ENCODE measurements at regions not wholly inside any gene's neighbourhood (a gene's known extent, or its start where the extent isn't known, plus 50 kb on each side); places are given as distances from the start of the nearest gene placed in this dataset.

GRCh38 chr10:111993321-111993720 is 190.2 kb downstream of the GPAM start:
- DNase-seq (ENCODE audit: low read depth) = no peak

DNA sequence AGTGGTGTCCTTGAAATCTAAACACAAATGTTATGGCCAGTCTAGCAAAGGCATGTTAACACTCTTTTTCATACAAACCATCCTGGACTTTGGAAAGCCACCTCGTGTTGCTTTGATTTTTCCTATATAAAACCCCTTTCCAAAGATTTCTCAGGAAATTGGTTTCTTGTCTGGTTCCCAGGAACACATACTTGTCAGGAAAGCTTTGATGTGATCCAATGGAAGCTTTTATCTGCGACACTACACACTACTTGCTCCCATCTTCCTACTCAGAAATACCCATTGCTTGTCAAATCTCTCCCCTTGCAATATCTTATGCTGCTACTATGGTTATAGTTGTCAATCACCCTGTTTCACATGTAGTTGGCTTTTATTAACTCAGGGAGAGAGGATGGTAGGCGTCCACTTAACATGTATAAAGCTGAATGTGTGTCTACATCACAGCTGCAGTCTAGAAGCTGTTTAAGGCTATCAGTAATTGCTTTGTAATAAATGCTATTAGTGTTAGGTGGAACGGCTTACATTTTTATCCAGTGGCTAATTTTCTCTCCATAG is 189.6 kb downstream of the GPAM start:
- no peak for DNase-seq (ENCODE audit: low read depth)

GRCh38 chr10:111996103-111996502 is 187.5 kb downstream of the GPAM start:
- DNase-seq (ENCODE audit: low read depth) = no peak

DNA sequence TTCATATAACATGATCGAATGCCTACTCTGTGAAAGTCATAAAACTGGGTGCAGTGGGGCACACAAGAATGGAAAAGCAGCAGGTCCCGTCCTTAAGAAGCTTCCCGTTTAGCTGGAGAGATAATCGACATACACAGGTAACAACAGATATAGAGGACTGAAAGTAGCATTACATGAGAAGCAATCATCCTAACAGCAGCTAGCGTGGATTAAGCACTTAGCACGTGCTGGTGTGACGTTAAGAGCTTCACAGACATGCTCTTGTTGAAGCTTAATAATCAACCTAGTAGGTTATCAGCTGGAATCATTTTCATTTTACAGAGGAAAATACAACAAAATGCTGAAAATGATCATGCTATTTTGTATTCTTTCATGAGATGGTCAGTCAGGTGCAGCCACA is 184.8 kb downstream of the GPAM start:
- no peak for DNase-seq (ENCODE audit: low read depth)

GRCh38 chr10:111999205-111999914 is 184.2 kb downstream of the GPAM start:
- no peak for DNase-seq (ENCODE audit: low read depth)

DNA sequence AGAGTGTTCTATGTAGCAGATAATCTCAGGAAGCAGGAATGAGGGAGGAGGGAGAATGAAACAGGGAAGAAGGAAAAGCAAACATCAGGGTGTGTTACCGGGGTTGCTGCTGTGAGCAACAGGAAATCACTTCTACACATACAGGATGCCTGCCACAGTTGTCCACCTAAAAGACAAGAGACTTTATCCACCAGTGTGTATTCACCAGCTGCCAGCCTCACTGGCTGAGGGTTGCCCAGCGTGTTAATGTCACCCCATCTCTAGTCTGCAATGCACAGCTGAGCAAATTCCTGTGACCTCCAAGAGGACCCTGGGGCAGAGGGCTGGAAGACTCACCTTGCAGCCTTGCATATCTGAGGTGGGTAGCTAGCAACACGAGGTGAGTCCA is 183.7 kb downstream of the GPAM start:
- DNase-seq (ENCODE audit: low read depth) = no peak

DNA sequence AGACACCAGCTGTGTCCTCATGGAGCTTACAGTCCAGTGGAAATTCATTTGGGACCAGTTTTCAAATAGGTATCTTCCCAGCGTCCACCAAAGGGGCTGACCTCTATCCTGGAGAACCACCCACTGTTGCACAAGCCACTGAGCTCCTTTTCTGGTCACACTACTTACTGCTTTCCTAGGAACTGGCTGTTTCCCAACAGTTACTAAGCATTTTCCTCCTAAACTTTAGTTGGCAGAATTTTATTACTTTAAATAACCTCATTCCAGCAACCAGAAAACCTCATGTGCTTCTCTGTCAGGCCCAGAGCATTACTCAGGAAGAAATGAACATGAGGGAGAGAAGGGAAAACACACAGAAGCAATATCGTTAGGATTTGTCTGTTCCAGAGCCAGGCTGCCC is 183.1 kb downstream of the GPAM start:
- DNase-seq (ENCODE audit: low read depth) = no peak

DNA sequence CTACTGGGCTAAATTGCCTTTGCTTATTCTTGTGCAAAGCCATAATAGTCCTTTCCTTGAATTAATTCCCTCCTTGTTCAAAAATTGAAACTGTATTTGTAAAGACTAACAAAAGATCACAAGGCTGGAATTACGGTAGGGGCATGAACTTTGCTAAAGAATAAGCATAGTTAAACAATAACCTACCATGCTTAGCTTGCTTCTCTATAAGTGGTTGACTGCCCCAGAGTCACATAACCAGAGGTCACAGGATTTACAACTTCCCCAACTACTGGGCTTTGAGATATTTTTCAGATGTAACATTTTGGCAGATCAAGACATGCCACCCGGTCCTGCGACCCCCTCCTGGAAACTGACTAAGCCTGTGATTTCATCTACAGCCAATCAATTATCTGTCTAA is 181.4 kb downstream of the GPAM start:
- DNase-seq (ENCODE audit: low read depth) = no peak

DNA sequence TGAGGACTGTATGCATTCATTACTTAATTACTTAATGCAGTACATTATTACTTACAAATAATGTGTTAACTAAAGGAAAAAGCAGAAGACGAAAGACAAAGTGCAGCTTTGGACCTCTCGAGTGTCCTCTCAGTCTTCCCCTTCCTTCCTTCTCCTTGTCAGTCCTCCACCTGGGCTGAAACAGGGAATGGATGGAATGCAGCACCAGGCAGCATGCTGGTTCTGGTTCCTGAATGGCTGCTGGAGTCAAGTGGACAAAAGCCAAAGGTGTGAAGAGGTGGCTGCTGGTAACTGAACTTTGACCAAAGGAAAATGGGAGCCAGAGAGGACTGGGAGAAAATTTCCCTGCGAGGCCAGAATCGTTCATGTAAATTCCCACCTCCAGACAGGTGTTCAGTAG is 179.5 kb downstream of the GPAM start:
- no peak for DNase-seq (ENCODE audit: low read depth)

- DNase-seq (ENCODE audit: low read depth) = no peak
Observed at GRCh38 chr10:112005044-112005443, 178.5 kb downstream of the GPAM start.

DNA sequence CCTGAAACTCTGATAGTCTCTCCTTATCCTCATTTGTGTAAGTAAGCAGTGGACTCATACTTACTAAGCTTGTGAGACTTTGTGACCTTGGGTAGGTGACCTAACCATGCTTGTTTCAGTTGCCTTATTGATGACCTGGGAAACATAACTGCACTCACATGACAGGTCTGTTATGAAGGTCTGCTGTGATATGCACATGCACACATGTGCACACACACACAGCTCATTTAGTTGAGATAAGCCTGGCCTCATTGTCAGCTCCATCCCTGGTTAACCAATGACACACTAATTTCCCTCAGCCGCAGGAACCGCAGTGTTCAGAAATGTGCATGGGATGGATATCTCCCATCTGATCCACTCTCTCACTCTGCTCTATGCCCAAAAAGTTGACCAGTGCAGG is 177.2 kb downstream of the GPAM start:
- no peak for DNase-seq (ENCODE audit: low read depth)

GRCh38 chr10:112006831-112007230 is 176.7 kb downstream of the GPAM start:
- DNase-seq (ENCODE audit: low read depth) = no peak

- DNase-seq (ENCODE audit: low read depth) = no peak
Observed at GRCh38 chr10:112022196-112022595, 161.4 kb downstream of the GPAM start.

- no peak for DNase-seq (ENCODE audit: low read depth)
Observed at GRCh38 chr10:112024079-112024478, 159.5 kb downstream of the GPAM start.

- DNase-seq (ENCODE audit: low read depth) = peak; percentile 0
Observed at GRCh38 chr10:112025228-112025627, 158.3 kb downstream of the GPAM start.

GRCh38 chr10:112026438-112026837 is 157.1 kb downstream of the GPAM start:
- no peak for DNase-seq (ENCODE audit: low read depth)

DNA sequence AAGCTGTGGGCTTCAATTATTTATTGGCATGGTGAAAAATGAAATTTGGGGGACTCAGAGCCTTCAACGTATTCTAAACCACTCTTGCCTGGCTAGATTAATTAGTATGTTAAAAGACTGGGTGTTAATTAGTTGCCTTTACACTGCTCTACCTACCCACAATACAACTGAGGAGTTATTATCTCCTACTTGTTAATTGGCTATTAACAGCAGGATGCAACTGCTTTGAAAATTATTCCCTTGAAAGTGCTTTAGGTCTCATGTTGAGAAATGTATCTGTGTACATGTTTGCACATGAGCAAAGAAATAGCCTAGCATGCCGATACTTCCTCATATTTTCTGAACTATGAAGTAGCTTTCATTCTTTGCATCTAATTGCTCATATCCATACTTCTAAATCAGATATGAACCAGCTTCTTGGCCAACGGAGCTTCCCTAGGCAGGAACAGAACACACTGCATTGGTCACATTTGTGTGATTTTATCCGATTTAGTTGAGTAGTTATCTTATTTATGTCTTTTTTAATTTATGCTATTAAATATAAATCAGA is 155.8 kb downstream of the GPAM start:
- no peak for DNase-seq (ENCODE audit: low read depth)

- DNase-seq (ENCODE audit: low read depth) = no peak
Observed at GRCh38 chr10:112030431-112030830, 153.1 kb downstream of the GPAM start.

DNA sequence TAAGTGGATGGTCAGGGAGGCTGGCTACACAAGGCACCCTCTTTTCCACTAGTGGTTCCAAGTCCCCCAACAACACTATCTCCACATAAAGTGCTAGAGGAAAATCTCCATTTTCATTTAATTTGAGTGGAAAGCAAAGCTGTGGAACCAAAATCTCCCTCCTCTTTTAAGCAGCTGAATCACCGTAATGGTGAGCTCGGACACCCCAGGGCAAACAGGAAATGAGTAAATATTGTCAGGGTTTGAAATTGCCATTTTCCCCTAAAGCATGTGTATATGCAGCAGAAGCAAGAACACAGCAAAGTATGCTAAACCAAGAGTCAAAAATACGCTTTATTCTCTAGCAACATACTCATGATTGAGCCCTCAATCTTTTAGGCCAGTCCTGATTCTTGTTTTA is 143.7 kb downstream of the GPAM start:
- no peak for DNase-seq (ENCODE audit: low read depth)

GRCh38 chr10:112040696-112041095 is 142.9 kb downstream of the GPAM start:
- DNase-seq (ENCODE audit: low read depth) = no peak

- no peak for DNase-seq (ENCODE audit: low read depth)
Observed at GRCh38 chr10:112045938-112046337, 137.6 kb downstream of the GPAM start.

GRCh38 chr10:112047674-112048073 is 135.9 kb downstream of the GPAM start:
- no peak for DNase-seq (ENCODE audit: low read depth)

- DNase-seq (ENCODE audit: low read depth) = no peak
Observed at GRCh38 chr10:112052166-112052565, 131.4 kb downstream of the GPAM start.

- no peak for DNase-seq (ENCODE audit: low read depth)
Observed at GRCh38 chr10:112053895-112054294, 129.7 kb downstream of the GPAM start.
